ENCODE measurements at regions not wholly inside any gene's neighbourhood (a gene's known extent, or its start where the extent isn't known, plus 50 kb on each side); places are given as distances from the start of the nearest gene placed in this dataset.

DNA sequence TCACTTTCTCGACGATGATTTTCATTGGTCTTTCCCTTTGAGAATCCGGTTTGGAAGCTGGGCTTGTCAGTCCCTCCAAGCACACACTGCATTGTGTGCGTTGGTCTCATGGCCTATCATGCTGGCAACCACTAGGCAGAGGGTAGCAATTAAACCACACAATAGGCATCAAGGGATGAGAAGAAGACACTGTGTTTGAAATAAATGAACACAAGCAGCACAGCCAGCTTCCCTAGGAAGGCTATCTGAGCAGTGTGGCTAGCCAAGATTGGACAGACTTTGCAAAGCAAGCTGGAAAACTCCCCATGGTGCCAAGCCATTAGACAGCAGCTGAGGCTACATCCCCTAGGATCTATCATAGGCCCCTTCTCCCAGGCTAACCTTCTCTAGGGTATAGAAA is 288.7 kb downstream of the NUF2 start:
- TF ChIP-seq, protein P1, sequence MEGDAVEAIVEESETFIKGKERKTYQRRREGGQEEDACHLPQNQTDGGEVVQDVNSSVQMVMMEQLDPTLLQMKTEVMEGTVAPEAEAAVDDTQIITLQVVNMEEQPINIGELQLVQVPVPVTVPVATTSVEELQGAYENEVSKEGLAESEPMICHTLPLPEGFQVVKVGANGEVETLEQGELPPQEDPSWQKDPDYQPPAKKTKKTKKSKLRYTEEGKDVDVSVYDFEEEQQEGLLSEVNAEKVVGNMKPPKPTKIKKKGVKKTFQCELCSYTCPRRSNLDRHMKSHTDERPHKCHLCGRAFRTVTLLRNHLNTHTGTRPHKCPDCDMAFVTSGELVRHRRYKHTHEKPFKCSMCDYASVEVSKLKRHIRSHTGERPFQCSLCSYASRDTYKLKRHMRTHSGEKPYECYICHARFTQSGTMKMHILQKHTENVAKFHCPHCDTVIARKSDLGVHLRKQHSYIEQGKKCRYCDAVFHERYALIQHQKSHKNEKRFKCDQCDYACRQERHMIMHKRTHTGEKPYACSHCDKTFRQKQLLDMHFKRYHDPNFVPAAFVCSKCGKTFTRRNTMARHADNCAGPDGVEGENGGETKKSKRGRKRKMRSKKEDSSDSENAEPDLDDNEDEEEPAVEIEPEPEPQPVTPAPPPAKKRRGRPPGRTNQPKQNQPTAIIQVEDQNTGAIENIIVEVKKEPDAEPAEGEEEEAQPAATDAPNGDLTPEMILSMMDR (IDR thresholded peaks at IDR 0.05; ENCODE audit: low read depth, low read length) = no peak
- TF ChIP-seq EZH2phosphoT487 (IDR thresholded peaks at IDR 0.05; ENCODE audit: low read depth) = no peak
